HCT116 (cell line): ENCODE measurements at regions not wholly inside any gene's neighbourhood (a gene's known extent, or its start where the extent isn't known, plus 50 kb on each side); places are given as distances from the start of the nearest gene placed in this dataset.

ENCODE experiments used
- ATAC-seq: fragments of 200-7000 bp; cut with Tn5 transposase; 2 replicates; pipeline ENCODE4 v1.9.1; 2020; ENCODE audit warnings: mild to moderate bottlenecking, moderate library complexity
- BruUV-seq: library from RNA; stranded (reverse); fragments of 400-500 nt; replicated peaks from 2 replicates; lab custom pipeline; 2021; lab: Mats Ljungman, UMichigan
- CTCF ChIA-PET: fragments of 300-600 bp; sonication (Branson Sonifier 250); formaldehyde crosslinking; loops from one replicate; lab custom pipeline; 2021; ENCODE audit warnings: antibody characterized with exemption; lab: Charles Lee
- POLR2A ChIA-PET: fragments of 300-600, 350-600 bp; sonication (Branson Sonifier 250); formaldehyde crosslinking; loops from one replicate; lab custom pipeline; 2021; ENCODE audit warnings: antibody characterized with exemption; lab: Charles Lee
- RAD21 ChIA-PET, 2 experiments: fragments of 300-600 bp; sonication (Branson Sonifier 250); formaldehyde crosslinking; loops; one replicate each; lab custom pipeline; 2023; ENCODE audit warnings: low total read pairs in 2 of 2; ENCODE audit not compliant: uncharacterized antibody in 2 of 2, unreplicated experiment in 2 of 2, low non-redundant PET in 1 of 2; lab: Charles Lee
- DNase-seq: peaks from one replicate; pipeline ENCODE4 v3.0.0-alpha.2; 2010; ENCODE audit warnings: low read depth, low spot score
- H2AFZ ChIP-seq: fragments of 200-600 bp; shearing (Covaris generic), sonication (generic); 2 replicates; pipeline ENCODE4 v1.6.1; 2017; ENCODE audit warnings: low read depth, mixed run types, mixed read lengths, antibody characterized with exemption, low read length; ENCODE audit not compliant: poor library complexity, severe bottlenecking
- H3K27ac ChIP-seq: 2 replicates; pipeline ENCODE4 v1.5.1; 2012; ENCODE audit warnings: low read depth, low read length
- H3K27me3 ChIP-seq: fragments of 200-600 bp; sonication (generic); 2 replicates; pipeline ENCODE4 v1.6.1; 2016; ENCODE audit warnings: mixed run types, low read length, mixed read lengths; ENCODE audit not compliant: insufficient read depth
- H3K36me3 ChIP-seq, 2 experiments: fragments of 200-500 bp in 1 of 2; fragments of 200-600 bp in 1 of 2; sonication (Bioruptor generic) in 1 of 2; sonication (generic) in 1 of 2; 2 replicates each; pipeline versions ENCODE4 v1.5.1 to v1.6.1; 2014 to 2016; ENCODE audit warnings: low read length in 2 of 2, inconsistent platforms in 1 of 2, mixed read lengths in 1 of 2, mixed run types in 1 of 2; ENCODE audit not compliant: insufficient read depth in 2 of 2, control insufficient read depth in 1 of 2
- H3K4me1 ChIP-seq, 2 experiments: fragments of 200-600 bp in 1 of 2; sonication (generic) in 1 of 2; 2 replicates each; pipeline versions ENCODE4 v1.5.1 to v1.6.1; 2012 to 2017; ENCODE audit warnings: low read length in 2 of 2, inconsistent platforms in 1 of 2, mild to moderate bottlenecking in 1 of 2, mixed read lengths in 1 of 2, mixed run types in 1 of 2, moderate library complexity in 1 of 2; ENCODE audit not compliant: insufficient read depth in 2 of 2, control insufficient read depth in 1 of 2
- H3K4me2 ChIP-seq: fragments of 200-600 bp; sonication (generic); 2 replicates; pipeline ENCODE4 v1.6.1; 2017; ENCODE audit warnings: mixed run types, low read length, mixed read lengths
- H3K4me3 ChIP-seq, 2 experiments: fragments of 200-600 bp in 1 of 2; sonication (generic) in 1 of 2; replicated peaks in 1 of 2; 2 replicates each; pipeline ENCODE4 v1.5.1; 2011 to 2016; ENCODE audit warnings: low read length in 2 of 2, control low read depth in 1 of 2, low read depth in 1 of 2, mild to moderate bottlenecking in 1 of 2, mixed read lengths in 1 of 2, mixed run types in 1 of 2
- H3K79me2 ChIP-seq: fragments of 200-600 bp; sonication (generic); 2 replicates; pipeline ENCODE4 v1.6.1; 2017; ENCODE audit warnings: mild to moderate bottlenecking, mixed run types, low read length, moderate library complexity, mixed read lengths; ENCODE audit not compliant: insufficient read depth
- H3K9ac ChIP-seq: fragments of 200-600 bp; sonication (generic); 2 replicates; pipeline ENCODE4 v1.6.1; 2016; ENCODE audit warnings: low read length, mixed read lengths
- H3K9me2 ChIP-seq: fragments of 200-600 bp; sonication (generic), shearing (Covaris generic); 2 replicates; pipeline ENCODE4 v1.6.1; 2017; ENCODE audit warnings: mixed run types, mild to moderate bottlenecking, moderate library complexity; ENCODE audit not compliant: insufficient read depth
- H3K9me3 ChIP-seq, 2 experiments: fragments of 200-500 bp in 1 of 2; fragments of 200-600 bp in 1 of 2; sonication (Bioruptor generic) in 1 of 2; sonication (generic) in 1 of 2; 2 replicates each; pipeline ENCODE4 v1.6.1; 2014 to 2017; ENCODE audit warnings: low read length in 2 of 2, mixed read lengths in 2 of 2, inconsistent platforms in 1 of 2, low read depth in 1 of 2, mild to moderate bottlenecking in 1 of 2, mixed run types in 1 of 2, moderate library complexity in 1 of 2; ENCODE audit not compliant: control insufficient read depth in 1 of 2, insufficient read depth in 1 of 2
- H4K20me1 ChIP-seq: fragments of 200-600 bp; sonication (generic), shearing (Covaris generic); 2 replicates; pipeline ENCODE4 v1.6.1; 2017; ENCODE audit warnings: mixed run types, mild to moderate bottlenecking, moderate library complexity; ENCODE audit not compliant: insufficient read depth
- CBX3 ChIP-seq: IDR thresholded peaks from 2 replicates; pipeline ENCODE4 v1.6.1; 2012; ENCODE audit warnings: low read depth
- CEBPB ChIP-seq: IDR thresholded peaks from 2 replicates; pipeline ENCODE4 v1.6.1; 2012; ENCODE audit warnings: low read depth
- ELF1 ChIP-seq: IDR thresholded peaks from 2 replicates; pipeline ENCODE4 v1.6.1; 2012; ENCODE audit warnings: low read depth, borderline replicate concordance
- EZH2 ChIP-seq: fragments of 200-600 bp; sonication (generic); IDR thresholded peaks from 2 replicates; pipeline ENCODE4 v1.6.1; 2017; ENCODE audit warnings: antibody characterized with exemption, mixed run types
- FOSL1 ChIP-seq: IDR thresholded peaks from 2 replicates; pipeline ENCODE4 v1.6.1; 2012; ENCODE audit warnings: low read depth
- RAD21 ChIP-seq: IDR thresholded peaks from 2 replicates; pipeline ENCODE4 v1.6.1; 2012; ENCODE audit warnings: low read depth, mild to moderate bottlenecking
- SRF ChIP-seq: IDR thresholded peaks from 2 replicates; pipeline ENCODE4 v1.6.1; 2012; ENCODE audit warnings: low read depth
- TCF7L2 ChIP-seq: IDR thresholded peaks from 2 replicates; pipeline ENCODE4 v1.7.0; 2011; ENCODE audit warnings: borderline replicate concordance, inconsistent platforms; ENCODE audit not compliant: insufficient read depth, insufficient read length; ENCODE audit errors: extremely low read depth
- YY1 ChIP-seq: IDR thresholded peaks from 2 replicates; pipeline ENCODE4 v1.6.1; 2011; ENCODE audit warnings: low read length, low read depth, moderate library complexity, mild to moderate bottlenecking; ENCODE audit not compliant: insufficient replicate concordance; ENCODE audit errors: extremely low read depth
- ZFX ChIP-seq: fragments of 450-650 bp; IDR thresholded peaks from 2 replicates; pipeline ENCODE4 v1.6.1; 2017
- intact Hi-C: fragments of 100-400 bp; cut with micrococcal nuclease; formaldehyde crosslinking; loops from 2 replicates; pipeline ENCODE4 v1.10.0; 2022
- TF ChIP-seq, protein P1 (sequence below): IDR thresholded peaks from 2 replicates; pipeline ENCODE4 v1.6.1; 2012
- TF ChIP-seq, protein P2 (sequence below): IDR thresholded peaks from 2 replicates; pipeline ENCODE4 v1.6.1; 2012
- TF ChIP-seq, protein P3 (sequence below): IDR thresholded peaks from 2 replicates; pipeline ENCODE4 v1.6.1; 2011; ENCODE audit warnings: mild to moderate bottlenecking, low read length, moderate library complexity; ENCODE audit not compliant: insufficient replicate concordance; ENCODE audit errors: extremely low read depth

DNA sequence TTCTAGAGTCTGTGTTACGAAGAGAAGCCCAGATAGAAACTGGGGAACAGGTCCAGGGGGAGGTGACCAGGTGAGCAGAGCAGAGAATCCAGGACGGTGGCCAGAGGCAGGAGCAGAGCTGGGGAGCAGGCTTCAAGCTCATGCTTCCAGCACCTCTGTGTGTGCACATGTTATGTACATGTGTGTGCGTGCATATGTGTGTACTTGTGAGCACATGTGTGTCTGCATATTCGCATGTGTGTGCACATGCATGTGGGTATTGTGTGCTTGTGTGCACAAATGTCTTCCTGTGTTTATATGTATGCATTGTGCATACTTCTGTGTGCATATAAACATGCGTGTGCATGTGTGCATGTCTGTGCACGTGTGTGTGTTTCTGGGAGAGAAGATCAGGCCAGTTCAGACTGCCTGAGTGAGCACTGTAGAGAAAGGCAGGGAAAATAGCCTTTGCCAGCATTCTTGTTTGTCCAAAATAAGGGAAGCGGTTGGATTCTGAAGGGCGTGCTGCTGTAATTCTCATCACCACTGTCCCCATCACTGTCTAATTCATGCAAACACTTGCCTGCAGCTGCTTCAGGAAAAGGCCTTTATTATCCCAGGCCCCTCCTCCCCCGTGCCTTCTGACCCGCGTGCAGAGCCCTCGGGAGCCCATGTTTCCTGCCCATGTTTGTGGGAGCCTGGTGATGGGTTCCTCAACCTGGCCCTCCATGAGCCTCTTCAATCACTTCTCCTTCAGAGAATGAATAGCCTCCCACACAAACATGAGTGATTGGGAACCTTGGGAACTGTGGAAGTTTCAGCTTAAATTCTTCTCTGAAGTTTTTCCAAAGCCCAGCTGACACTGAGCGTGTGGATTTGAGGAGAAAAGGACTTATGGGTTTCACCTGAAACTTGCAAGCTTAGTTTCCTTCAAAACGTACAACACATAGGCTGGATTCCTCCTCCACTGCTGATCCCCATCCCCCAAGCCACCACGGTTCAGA is 161.7 kb upstream of the AFDN start:
- Histone ChIP-seq H3K4me1 (no peaks in the 10 kb centered on the region), H2AFZ (no peak overlapping the region), H3K9me2 (no peaks in the 10 kb centered on the region), H3K9me3 (no peaks in the 10 kb centered on the region), H3K4me2 (no peak overlapping the region), H3K9ac (no peak overlapping the region), H3K36me3 (no peaks in the 10 kb centered on the region), H3K27me3 (no peaks in the 10 kb centered on the region), H3K79me2 (no peaks in the 10 kb centered on the region), H4K20me1 (no peaks in the 10 kb centered on the region), H3K27ac (no peak overlapping the region), H3K4me3 (no peak overlapping the region)
- ATAC-seq: no peak
- intact Hi-C loops: no loop called here
- ChIA-PET POLR2A (no interaction called here), CTCF (no interaction called here), RAD21 (no interaction called here)
- no TSS peak for BruUV-seq
- no peak for DNase-seq
- TF ChIP-seq, protein P1, sequence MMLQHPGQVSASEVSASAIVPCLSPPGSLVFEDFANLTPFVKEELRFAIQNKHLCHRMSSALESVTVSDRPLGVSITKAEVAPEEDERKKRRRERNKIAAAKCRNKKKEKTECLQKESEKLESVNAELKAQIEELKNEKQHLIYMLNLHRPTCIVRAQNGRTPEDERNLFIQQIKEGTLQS: no peak
- TF ChIP-seq TCF7L2 (no peak), YY1 (no peak), FOSL1 (no peak), CEBPB (no peak), SRF (no peak), ZFX (no peak), ELF1 (no peak), CBX3 (no peak), EZH2 (no peak), RAD21 (no peak)
- TF ChIP-seq, protein P2, sequence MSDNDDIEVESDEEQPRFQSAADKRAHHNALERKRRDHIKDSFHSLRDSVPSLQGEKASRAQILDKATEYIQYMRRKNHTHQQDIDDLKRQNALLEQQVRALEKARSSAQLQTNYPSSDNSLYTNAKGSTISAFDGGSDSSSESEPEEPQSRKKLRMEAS: no peak
- TF ChIP-seq, protein P3, sequence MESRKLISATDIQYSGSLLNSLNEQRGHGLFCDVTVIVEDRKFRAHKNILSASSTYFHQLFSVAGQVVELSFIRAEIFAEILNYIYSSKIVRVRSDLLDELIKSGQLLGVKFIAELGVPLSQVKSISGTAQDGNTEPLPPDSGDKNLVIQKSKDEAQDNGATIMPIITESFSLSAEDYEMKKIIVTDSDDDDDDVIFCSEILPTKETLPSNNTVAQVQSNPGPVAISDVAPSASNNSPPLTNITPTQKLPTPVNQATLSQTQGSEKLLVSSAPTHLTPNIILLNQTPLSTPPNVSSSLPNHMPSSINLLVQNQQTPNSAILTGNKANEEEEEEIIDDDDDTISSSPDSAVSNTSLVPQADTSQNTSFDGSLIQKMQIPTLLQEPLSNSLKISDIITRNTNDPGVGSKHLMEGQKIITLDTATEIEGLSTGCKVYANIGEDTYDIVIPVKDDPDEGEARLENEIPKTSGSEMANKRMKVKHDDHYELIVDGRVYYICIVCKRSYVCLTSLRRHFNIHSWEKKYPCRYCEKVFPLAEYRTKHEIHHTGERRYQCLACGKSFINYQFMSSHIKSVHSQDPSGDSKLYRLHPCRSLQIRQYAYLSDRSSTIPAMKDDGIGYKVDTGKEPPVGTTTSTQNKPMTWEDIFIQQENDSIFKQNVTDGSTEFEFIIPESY: no peak
